ENCODE measurements at regions not wholly inside any gene's neighbourhood (a gene's known extent, or its start where the extent isn't known, plus 50 kb on each side); places are given as distances from the start of the nearest gene placed in this dataset.

DNA sequence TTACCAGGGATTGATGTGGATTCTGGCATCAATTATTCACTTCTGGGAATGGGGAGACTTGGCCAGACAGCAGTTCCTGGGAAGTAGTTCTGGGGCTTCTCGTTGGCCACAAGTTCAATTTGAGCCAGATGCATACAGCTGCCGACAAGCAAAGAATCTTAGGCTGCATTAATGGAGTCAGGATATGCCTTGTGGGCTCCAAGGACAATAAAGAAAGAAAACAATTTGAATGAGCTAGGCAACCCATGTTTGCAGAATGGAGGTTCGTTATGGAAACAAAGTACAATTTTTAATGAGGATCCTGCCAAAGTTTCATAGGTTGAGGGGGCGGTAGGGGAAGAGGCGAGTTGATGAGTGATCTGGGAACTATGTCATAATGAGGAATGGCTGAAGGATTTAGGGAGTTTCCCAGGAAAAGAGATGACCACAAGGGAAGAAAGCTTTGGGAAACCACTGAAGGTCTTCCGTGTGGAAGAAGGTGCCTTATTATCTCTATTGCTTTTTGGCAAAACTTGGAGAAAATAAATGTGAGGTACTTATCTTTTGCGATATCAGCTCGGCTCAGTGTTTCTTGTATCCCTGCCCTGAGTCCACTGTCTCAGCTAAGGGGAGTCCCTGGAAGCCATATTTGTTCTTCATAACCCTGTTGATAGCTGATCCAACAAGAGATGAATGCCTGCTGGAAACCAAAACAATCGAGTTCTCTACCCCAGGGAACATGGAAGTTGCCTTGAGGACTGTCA, 181.0 kb upstream of the ZNF217 start:
- WGBS (ENCODE audit: extremely low coverage, insufficient read length, low lambda C conversion rate), result no CpG with 5 or more reads among the region's 9 CpGs
- Mint-ChIP-seq H3K4me1 (peaks cover 9 to 15% of the 10 kb centered on the region in 2 experiments; a peak in 3 of 4 replicates), H3K27ac (no peak overlapping the region), H3K27me3 (ENCODE audit: low read depth) (no peaks in the 10 kb centered on the region), H3K36me3 (ENCODE audit: insufficient read depth in 1 of 3, low read depth in 3 of 3) (no peaks in the 10 kb centered on the region), H3K9me3 (no peaks in the 10 kb centered on the region), H3K4me3 (no peak overlapping the region)
- Histone ChIP-seq H3K79me2 (ENCODE audit: insufficient read depth, low read length) (no peaks in the 10 kb centered on the region), H3K79me1 (ENCODE audit: insufficient read depth, low read depth, low read length, poor library complexity, severe bottlenecking) (no peaks in the 10 kb centered on the region), H4K20me1 (ENCODE audit: control insufficient read depth, insufficient read depth, insufficient read length) (no peaks in the 10 kb centered on the region), H4K8ac (replicated peaks; ENCODE audit: insufficient read length, low read depth, low read length) (no peak overlapping the region), H3K4ac (ENCODE audit: low read depth, low read length) (no peak overlapping the region), H4K5ac (ENCODE audit: insufficient read length, low read depth, low read length) (no peak overlapping the region), H3K56ac (ENCODE audit: insufficient read length, low read depth, low read length) (no peak overlapping the region), H3K27me3 (ENCODE audit: insufficient read depth, low read length) (no peaks in the 10 kb centered on the region), H2BK12ac (ENCODE audit: insufficient read length, low read depth, low read length) (no peak overlapping the region), H2AFZ (ENCODE audit: low read length) (no peak overlapping the region), H2BK15ac (ENCODE audit: low read depth, low read length) (no peak overlapping the region), H4K91ac (ENCODE audit: insufficient read length, low read depth, low read length) (no peak overlapping the region), H2BK120ac (ENCODE audit: low read depth, low read length, poor library complexity, severe bottlenecking) (no peak overlapping the region), H3K23ac (ENCODE audit: insufficient read length, low read depth, low read length) (no peak overlapping the region), H3K4me2 (ENCODE audit: insufficient read depth, insufficient read length, low read length) (no peak overlapping the region), H3K18ac (ENCODE audit: insufficient read length, low read depth, low read length) (no peak overlapping the region), H2AK5ac (ENCODE audit: insufficient read length, low read length) (no peak overlapping the region), H3K4me1 (ENCODE audit: insufficient read depth, low read length) (no peaks in the 10 kb centered on the region), H2BK20ac (ENCODE audit: low read depth, low read length, poor library complexity, severe bottlenecking) (no peak overlapping the region), H3K27ac (ENCODE audit: insufficient read length, low read depth, low read length) (no peak overlapping the region), H3K9me3 (ENCODE audit: control insufficient read depth, low read depth, low read length) (no peaks in the 10 kb centered on the region), H2BK5ac (ENCODE audit: insufficient read length, low read length) (no peak overlapping the region), H3K23me2 (ENCODE audit: insufficient read length, low read depth, low read length, poor library complexity, severe bottlenecking) (no peaks in the 10 kb centered on the region), H3K9ac (ENCODE audit: extremely low read depth, insufficient read length, low read length) (no peak overlapping the region), H3K14ac (ENCODE audit: insufficient read depth, low read length) (no peak overlapping the region), H3T11ph (ENCODE audit: low read length) (no peak overlapping the region)
- TF ChIP-seq, protein P1, sequence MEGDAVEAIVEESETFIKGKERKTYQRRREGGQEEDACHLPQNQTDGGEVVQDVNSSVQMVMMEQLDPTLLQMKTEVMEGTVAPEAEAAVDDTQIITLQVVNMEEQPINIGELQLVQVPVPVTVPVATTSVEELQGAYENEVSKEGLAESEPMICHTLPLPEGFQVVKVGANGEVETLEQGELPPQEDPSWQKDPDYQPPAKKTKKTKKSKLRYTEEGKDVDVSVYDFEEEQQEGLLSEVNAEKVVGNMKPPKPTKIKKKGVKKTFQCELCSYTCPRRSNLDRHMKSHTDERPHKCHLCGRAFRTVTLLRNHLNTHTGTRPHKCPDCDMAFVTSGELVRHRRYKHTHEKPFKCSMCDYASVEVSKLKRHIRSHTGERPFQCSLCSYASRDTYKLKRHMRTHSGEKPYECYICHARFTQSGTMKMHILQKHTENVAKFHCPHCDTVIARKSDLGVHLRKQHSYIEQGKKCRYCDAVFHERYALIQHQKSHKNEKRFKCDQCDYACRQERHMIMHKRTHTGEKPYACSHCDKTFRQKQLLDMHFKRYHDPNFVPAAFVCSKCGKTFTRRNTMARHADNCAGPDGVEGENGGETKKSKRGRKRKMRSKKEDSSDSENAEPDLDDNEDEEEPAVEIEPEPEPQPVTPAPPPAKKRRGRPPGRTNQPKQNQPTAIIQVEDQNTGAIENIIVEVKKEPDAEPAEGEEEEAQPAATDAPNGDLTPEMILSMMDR (conservative IDR thresholded peaks at IDR 0.05), result no peak
- DNase-seq, result no peak
